ENCODE measurements at regions not wholly inside any gene's neighbourhood (a gene's known extent, or its start where the extent isn't known, plus 50 kb on each side); places are given as distances from the start of the nearest gene placed in this dataset.
A peak's percentile ranks its signal among the peaks of the same experiment; 100 is the strongest.

- no peak for DNase-seq
These were observed 111.1 kb upstream of the DUSP22 start for GRCh38 chr6:181049-181654.

GRCh38 chr6:183668-184067 lies 108.6 kb upstream of the DUSP22 start:
- DNase-seq: no peak

GRCh38 chr6:184161-184700 lies 108.1 kb upstream of the DUSP22 start:
- no peak for DNase-seq

- DNase-seq: no peak
These were observed 105.8 kb upstream of the DUSP22 start for GRCh38 chr6:186340-186965.

GRCh38 chr6:187210-187861 lies 105.0 kb upstream of the DUSP22 start:
- no peak for DNase-seq

- peak; percentile 77 for DNase-seq
These were observed 103.2 kb upstream of the DUSP22 start for GRCh38 chr6:188821-189655.

GRCh38 chr6:189676-190075 lies 102.6 kb upstream of the DUSP22 start:
- no peak for DNase-seq

- no peak for DNase-seq
These were observed 101.5 kb upstream of the DUSP22 start for GRCh38 chr6:190596-191395.

- no peak for DNase-seq
These were observed 100.6 kb upstream of the DUSP22 start for GRCh38 chr6:191487-192312.

GRCh38 chr6:192313-192664 lies 100.0 kb upstream of the DUSP22 start:
- DNase-seq: no peak

- no peak for DNase-seq
These were observed 99.1 kb upstream of the DUSP22 start for GRCh38 chr6:193180-193579.

- DNase-seq: no peak
These were observed 98.4 kb upstream of the DUSP22 start for GRCh38 chr6:193773-194310.

- DNase-seq: no peak
These were observed 96.4 kb upstream of the DUSP22 start for GRCh38 chr6:195861-196360.

GRCh38 chr6:196543-196942 lies 95.7 kb upstream of the DUSP22 start:
- no peak for DNase-seq

GRCh38 chr6:203661-204060 lies 88.6 kb upstream of the DUSP22 start:
- no peak for DNase-seq

GRCh38 chr6:206264-206663 lies 86.0 kb upstream of the DUSP22 start:
- no peak for DNase-seq

- no peak for DNase-seq
These were observed 83.9 kb upstream of the DUSP22 start for GRCh38 chr6:208364-208763.

GRCh38 chr6:208938-209337 lies 83.3 kb upstream of the DUSP22 start:
- no peak for DNase-seq

GRCh38 chr6:209432-210103 lies 82.7 kb upstream of the DUSP22 start:
- no peak for DNase-seq

- DNase-seq: no peak
These were observed 82.2 kb upstream of the DUSP22 start for GRCh38 chr6:210104-210456.

Measured in CD4-positive, alpha-beta T cell treated with Interleukin-15 for 1 hour (primary cell).